ENCODE measurements at regions not wholly inside any gene's neighbourhood (a gene's known extent, or its start where the extent isn't known, plus 50 kb on each side); places are given as distances from the start of the nearest gene placed in this dataset.

DNA sequence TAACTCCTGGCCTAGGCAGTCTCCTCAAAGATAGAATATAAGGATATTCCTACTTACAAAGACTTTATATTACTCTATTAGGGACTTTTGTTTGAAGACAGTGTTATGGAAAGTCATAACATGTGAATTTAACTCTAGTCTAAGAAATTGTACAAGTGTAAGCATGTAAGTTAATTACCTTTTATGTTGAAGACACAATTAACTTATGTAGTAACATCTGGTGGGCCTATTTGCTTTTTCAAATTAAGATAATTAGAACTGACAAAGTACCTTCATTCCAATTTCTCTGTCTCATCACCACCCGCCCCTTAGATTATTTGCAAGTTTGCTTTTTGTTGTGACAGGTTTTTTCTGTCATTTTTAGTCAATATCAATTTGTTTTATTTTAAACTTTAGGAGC, 126.0 kb upstream of the THSD7A start:
- Histone ChIP-seq H3K27me3 (no peaks in the 10 kb centered on the region), H3K27ac (no peak overlapping the region), H3K4me1 (no peaks in the 10 kb centered on the region), H3K9me3 (peaks cover 0 to 7% (median 0%) of the 10 kb centered on the region in 12 donors), H3K4me3 (no peak overlapping the region), H3K36me3 (no peaks in the 10 kb centered on the region)
- ATAC-seq (no peak), DNase-seq (no peak)
- 67 to 84% (median 75%) methylated on average over 1 of the region's 1 CpG for WGBS, 4 donors
- TF ChIP-seq, protein P1, sequence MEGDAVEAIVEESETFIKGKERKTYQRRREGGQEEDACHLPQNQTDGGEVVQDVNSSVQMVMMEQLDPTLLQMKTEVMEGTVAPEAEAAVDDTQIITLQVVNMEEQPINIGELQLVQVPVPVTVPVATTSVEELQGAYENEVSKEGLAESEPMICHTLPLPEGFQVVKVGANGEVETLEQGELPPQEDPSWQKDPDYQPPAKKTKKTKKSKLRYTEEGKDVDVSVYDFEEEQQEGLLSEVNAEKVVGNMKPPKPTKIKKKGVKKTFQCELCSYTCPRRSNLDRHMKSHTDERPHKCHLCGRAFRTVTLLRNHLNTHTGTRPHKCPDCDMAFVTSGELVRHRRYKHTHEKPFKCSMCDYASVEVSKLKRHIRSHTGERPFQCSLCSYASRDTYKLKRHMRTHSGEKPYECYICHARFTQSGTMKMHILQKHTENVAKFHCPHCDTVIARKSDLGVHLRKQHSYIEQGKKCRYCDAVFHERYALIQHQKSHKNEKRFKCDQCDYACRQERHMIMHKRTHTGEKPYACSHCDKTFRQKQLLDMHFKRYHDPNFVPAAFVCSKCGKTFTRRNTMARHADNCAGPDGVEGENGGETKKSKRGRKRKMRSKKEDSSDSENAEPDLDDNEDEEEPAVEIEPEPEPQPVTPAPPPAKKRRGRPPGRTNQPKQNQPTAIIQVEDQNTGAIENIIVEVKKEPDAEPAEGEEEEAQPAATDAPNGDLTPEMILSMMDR (IDR thresholded peaks at IDR 0.05): no peak
- TF ChIP-seq POLR2A (IDR thresholded peaks at IDR 0.05): no peak
- intact Hi-C loops (cut with DNase I): no loop called here

DNA sequence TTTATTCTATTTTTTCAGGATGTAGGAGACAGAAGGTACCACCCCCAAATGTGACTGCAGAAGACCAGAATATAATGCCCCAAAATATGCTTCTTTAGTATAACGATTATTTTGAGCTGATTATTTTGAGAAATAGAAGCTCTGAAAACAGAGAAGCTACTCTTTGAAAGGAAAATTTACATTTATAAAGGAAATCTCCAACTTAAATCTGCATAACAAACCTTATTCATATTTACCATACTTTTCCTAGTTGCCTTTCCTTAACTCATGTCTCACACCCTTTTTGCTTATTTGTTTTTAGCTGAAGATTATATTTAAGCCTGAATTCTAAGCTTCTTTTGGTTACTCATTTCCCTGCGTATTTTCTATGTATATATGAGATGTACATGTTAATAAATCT, 127.1 kb upstream of the THSD7A start:
- no peaks in the 10 kb centered on the region for H3K27me3 ChIP-seq
- DNase-seq (no peak), ATAC-seq (no peak)
- peaks cover 0 to 9% (median 0%) of the 10 kb centered on the region in 12 donors for H3K9me3 ChIP-seq
- no peak for TF ChIP-seq POLR2A (IDR thresholded peaks at IDR 0.05)
- TF ChIP-seq, protein P1 (IDR thresholded peaks at IDR 0.05): no peak
- H3K4me3 ChIP-seq: no peak overlapping the region
- no peaks in the 10 kb centered on the region for H3K4me1 ChIP-seq
- WGBS, 4 donors: 67 to 79% (median 71%) methylated on average over 2 of the region's 2 CpGs
- intact Hi-C loops (cut with DNase I): no loop called here
- no peak overlapping the region for H3K27ac ChIP-seq
- H3K36me3 ChIP-seq: no peaks in the 10 kb centered on the region

DNA sequence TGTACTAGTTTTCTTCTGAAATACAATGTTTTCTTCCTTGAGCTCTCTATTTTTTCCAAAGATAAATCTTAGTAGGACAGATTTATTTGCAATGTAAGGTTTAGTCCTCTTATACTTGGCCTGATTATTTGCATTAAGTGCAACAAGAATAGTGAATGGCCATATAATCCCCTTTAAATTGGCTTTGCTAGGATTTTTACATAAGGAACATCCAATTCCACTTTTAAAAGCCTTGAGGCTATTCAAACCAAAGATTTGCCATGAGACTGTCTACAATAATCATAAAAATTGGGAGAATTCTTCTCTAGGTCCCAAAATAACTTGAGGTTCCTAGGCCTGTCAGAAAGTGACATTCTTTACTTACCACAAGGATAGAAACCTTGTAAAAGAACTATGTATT, 128.6 kb upstream of the THSD7A start:
- Histone ChIP-seq H3K27me3 (no peaks in the 10 kb centered on the region), H3K4me1 (no peaks in the 10 kb centered on the region), H3K9me3 (peaks cover 0 to 9% (median 0%) of the 10 kb centered on the region in 12 donors), H3K4me3 (no peak overlapping the region), H3K36me3 (no peaks in the 10 kb centered on the region), H3K27ac (no peak overlapping the region)
- intact Hi-C loops (cut with DNase I): no loop called here
- TF ChIP-seq POLR2A (IDR thresholded peaks at IDR 0.05): no peak
- TF ChIP-seq, protein P1 (IDR thresholded peaks at IDR 0.05): no peak
- ATAC-seq (no peak), DNase-seq (no peak)

DNA sequence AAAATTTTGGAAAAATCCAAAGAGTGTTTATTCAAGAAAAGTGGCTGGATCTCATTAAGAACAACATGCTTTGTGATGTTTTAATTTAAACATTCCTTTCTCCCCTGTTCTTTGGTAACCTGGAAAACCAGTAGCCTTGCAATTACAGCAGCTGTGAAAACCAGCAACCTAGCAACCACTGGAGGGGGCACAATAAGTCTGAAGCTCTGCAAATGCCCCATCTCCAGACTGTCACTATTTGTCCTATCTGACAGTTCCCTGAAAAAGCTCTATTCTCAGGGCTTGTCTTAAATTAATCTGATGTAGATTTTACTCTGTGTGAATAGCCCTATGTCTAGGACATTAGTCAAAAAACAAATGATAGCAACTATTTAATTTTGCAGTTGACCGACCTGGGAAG, 137.6 kb upstream of the THSD7A start:
- H3K4me1 ChIP-seq: no peaks in the 10 kb centered on the region
- no peak overlapping the region for H3K27ac ChIP-seq
- 83 to 88% (median 86%) methylated on average over 1 of the region's 1 CpG for WGBS, 4 donors
- TF ChIP-seq, protein P1 (IDR thresholded peaks at IDR 0.05): no peak
- TF ChIP-seq POLR2A (IDR thresholded peaks at IDR 0.05): no peak
- H3K9me3 ChIP-seq: peaks cover 0 to 23% (median 6%) of the 10 kb centered on the region in 12 donors
- H3K4me3 ChIP-seq: no peak overlapping the region
- DNase-seq (no peak), ATAC-seq (no peak)
- H3K27me3 ChIP-seq: no peaks in the 10 kb centered on the region
- H3K36me3 ChIP-seq: no peaks in the 10 kb centered on the region
- intact Hi-C loops (cut with DNase I): loop anchor here in 1 of 10 donors (10.0 kb wide), 1 partner anchor 65 kb away; no protein-coding TSS in a partner anchor

All from heart left ventricle (tissue), 16 donors.